HepG2 (cell line): ENCODE measurements at regions not wholly inside any gene's neighbourhood (a gene's known extent, or its start where the extent isn't known, plus 50 kb on each side); places are given as distances from the start of the nearest gene placed in this dataset.

ENCODE experiments used
- CREBL2 ChIP-seq: sonication (generic); formaldehyde crosslinking; IDR thresholded peaks from 2 replicates; pipeline ENCODE4 v1.8.1; 2023; ENCODE audit warnings: missing genetic modification reagents, mild to moderate bottlenecking, borderline replicate concordance
- GATA4 ChIP-seq: sonication (generic); IDR thresholded peaks from 2 replicates; pipeline ENCODE4 v1.6.1; 2016; ENCODE audit warnings: antibody characterized with exemption, low read depth, borderline replicate concordance
- HMGXB3 ChIP-seq: sonication (generic); formaldehyde crosslinking; IDR thresholded peaks from 2 replicates; pipeline ENCODE4 v1.4.0; 2020; ENCODE audit warnings: missing genetic modification reagents, borderline replicate concordance
- RCOR2 ChIP-seq: IDR thresholded peaks from 2 replicates; pipeline ENCODE4 v1.6.1; 2016; ENCODE audit warnings: missing biosample characterization, missing genetic modification reagents
- ZNF207 ChIP-seq: fragments of 450-650 bp; IDR thresholded peaks from 2 replicates; pipeline ENCODE4 v1.6.1; 2016; ENCODE audit warnings: antibody characterized with exemption, borderline replicate concordance
- ZNF318 ChIP-seq: sonication (generic); formaldehyde crosslinking; IDR thresholded peaks from 2 replicates; pipeline ENCODE4 v1.4.0; 2020; ENCODE audit warnings: mild to moderate bottlenecking, missing genetic modification reagents
- ZNF556 ChIP-seq: sonication (generic); formaldehyde crosslinking; IDR thresholded peaks from 2 replicates; pipeline ENCODE4 v1.4.0; 2020; ENCODE audit warnings: mild to moderate bottlenecking, missing genetic modification reagents, borderline replicate concordance
- ZNF580 ChIP-seq: IDR thresholded peaks from 2 replicates; pipeline ENCODE4 v1.6.1; 2016; ENCODE audit warnings: low read depth, borderline replicate concordance

GRCh38 chr6:112903361-112903760, 556.2 kb downstream of the RFPL4B start (continued):
- TF ChIP-seq ZNF318 (CRISPR knock-in tag) (no peak), CREBL2 (CRISPR knock-in tag) (no peak), ZNF556 (CRISPR knock-in tag) (no peak), HMGXB3 (CRISPR knock-in tag) (no peak), ZNF580 (no peak), ZNF207 (no peak), RCOR2 (CRISPR knock-in tag) (no peak), GATA4 (no peak)
